ENCODE measurements at regions not wholly inside any gene's neighbourhood (a gene's known extent, or its start where the extent isn't known, plus 50 kb on each side); places are given as distances from the start of the nearest gene placed in this dataset.

DNA sequence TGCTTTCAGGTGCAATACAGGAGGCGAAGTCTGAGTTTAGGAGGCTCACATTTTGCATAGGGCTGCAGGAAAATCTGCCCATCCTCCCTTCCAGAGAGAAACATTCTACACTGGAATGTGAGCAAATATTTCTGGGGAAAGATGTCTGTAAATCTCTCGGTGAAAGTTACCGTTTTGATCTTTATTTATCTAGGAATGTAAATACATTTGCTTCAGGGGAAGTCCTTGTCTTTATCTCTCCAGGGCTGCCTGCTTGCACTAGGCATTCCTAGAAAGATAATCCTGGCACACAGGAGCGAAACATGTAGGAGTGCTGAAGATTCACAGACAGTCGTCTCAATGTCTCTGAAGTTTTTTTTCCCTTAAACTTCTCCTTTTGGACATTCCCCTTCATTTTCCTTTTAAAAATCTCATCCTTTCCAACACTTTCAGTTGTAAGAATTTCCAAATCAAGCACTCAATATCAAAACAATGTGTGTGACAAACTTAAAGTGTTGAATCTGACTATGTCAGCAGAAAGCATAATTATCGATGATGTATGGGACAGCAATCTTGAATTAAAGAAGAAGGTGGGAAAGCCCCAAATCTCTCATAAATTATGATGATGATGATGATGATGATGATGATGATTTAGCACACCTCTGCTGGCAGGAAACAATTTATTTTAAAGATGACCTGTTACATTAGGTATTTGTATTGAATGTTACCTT, 113.4 kb upstream of the RESF1 start:
- TF ChIP-seq, protein P1, sequence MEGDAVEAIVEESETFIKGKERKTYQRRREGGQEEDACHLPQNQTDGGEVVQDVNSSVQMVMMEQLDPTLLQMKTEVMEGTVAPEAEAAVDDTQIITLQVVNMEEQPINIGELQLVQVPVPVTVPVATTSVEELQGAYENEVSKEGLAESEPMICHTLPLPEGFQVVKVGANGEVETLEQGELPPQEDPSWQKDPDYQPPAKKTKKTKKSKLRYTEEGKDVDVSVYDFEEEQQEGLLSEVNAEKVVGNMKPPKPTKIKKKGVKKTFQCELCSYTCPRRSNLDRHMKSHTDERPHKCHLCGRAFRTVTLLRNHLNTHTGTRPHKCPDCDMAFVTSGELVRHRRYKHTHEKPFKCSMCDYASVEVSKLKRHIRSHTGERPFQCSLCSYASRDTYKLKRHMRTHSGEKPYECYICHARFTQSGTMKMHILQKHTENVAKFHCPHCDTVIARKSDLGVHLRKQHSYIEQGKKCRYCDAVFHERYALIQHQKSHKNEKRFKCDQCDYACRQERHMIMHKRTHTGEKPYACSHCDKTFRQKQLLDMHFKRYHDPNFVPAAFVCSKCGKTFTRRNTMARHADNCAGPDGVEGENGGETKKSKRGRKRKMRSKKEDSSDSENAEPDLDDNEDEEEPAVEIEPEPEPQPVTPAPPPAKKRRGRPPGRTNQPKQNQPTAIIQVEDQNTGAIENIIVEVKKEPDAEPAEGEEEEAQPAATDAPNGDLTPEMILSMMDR (IDR thresholded peaks at IDR 0.05), result no peak

DNA sequence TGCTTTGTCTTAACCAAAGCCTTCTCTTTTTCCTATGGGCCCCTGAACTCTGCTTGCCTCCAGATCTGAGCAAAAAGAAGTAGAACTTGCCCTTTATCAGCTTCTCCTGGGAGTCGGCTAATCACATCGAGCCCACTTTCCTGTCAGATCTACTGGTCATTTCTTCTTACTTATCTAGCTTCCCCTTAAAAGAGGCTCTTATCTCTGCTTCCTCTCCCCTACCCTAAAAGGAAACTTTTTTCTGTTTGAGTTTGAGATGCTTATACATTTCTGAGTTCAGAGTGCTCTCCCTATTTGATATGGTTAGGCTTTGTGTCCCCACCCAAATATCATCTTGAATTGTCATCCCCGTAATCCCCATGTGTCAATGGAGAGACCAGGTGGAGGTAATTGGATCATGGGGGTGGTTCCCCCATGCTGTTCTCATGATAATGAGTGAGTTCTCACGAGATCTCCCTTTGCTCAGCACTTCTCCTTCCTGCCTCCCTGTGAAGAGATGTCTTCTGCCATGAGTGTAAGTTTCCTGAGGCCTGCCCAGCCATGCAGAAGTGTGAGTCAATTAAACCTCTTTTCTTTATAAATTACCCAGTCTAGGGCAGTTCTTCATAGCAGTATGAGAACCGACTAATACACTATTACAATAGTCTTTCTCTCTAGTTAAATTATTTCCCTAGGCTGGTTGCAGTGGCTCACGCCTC, 114.7 kb upstream of the AMN1 start:
- intact Hi-C loops (cut with DNase I; ENCODE audit: low total_unique reads), result no loop called here
- no peak overlapping the region for H3K27ac ChIP-seq
- no peak overlapping the region for H3K4me3 ChIP-seq
- H3K36me3 ChIP-seq, result no peaks in the 10 kb centered on the region
- TF ChIP-seq, protein P1 (IDR thresholded peaks at IDR 0.05), result no peak
- H3K9me3 ChIP-seq, result peaks cover 0 to 2% (median 0%) of the 10 kb centered on the region in 3 donors
- H3K4me1 ChIP-seq, result no peaks in the 10 kb centered on the region
- H3K27me3 ChIP-seq, result no peaks in the 10 kb centered on the region
- no peak for DNase-seq

More for the DNA sequence above, 113.4 kb upstream of the RESF1 start:
- intact Hi-C loops (cut with DNase I; ENCODE audit: low total_unique reads), result no loop called here
- Histone ChIP-seq H3K4me3 (no peak overlapping the region), H3K36me3 (no peaks in the 10 kb centered on the region), H3K27me3 (no peaks in the 10 kb centered on the region), H3K4me1 (no peaks in the 10 kb centered on the region), H3K9me3 (peaks cover 0 to 13% (median 0%) of the 10 kb centered on the region in 3 donors), H3K27ac (no peak overlapping the region)
- no peak for DNase-seq

DNA sequence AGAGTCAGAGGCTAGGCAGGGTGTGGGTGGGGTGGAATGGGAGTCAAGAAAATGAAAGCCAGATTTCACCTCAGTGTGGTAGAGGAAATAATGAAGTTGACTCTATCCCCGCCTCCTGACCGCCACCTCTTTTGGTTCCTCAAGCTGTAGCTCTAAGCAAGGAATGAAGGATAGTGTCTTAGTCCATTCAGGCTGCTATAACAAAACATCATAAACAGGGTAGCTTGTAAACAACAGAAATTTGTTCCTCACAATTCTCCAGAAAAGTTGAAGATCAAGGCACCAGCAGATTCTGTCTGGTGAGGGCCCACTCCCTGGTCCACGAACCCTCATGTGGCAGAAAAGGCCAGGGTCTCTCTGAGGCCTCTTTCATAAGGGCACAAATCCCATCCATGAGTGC, 109.1 kb upstream of the AMN1 start:
- intact Hi-C loops (cut with DNase I; ENCODE audit: low total_unique reads), result no loop called here
- Histone ChIP-seq H3K27ac (no peak overlapping the region), H3K36me3 (no peaks in the 10 kb centered on the region), H3K4me3 (no peak overlapping the region), H3K9me3 (peaks cover 0 to 5% (median 0%) of the 10 kb centered on the region in 3 donors), H3K4me1 (no peaks in the 10 kb centered on the region), H3K27me3 (no peaks in the 10 kb centered on the region)
- TF ChIP-seq, protein P1 (IDR thresholded peaks at IDR 0.05), result no peak
- no peak for DNase-seq

DNA sequence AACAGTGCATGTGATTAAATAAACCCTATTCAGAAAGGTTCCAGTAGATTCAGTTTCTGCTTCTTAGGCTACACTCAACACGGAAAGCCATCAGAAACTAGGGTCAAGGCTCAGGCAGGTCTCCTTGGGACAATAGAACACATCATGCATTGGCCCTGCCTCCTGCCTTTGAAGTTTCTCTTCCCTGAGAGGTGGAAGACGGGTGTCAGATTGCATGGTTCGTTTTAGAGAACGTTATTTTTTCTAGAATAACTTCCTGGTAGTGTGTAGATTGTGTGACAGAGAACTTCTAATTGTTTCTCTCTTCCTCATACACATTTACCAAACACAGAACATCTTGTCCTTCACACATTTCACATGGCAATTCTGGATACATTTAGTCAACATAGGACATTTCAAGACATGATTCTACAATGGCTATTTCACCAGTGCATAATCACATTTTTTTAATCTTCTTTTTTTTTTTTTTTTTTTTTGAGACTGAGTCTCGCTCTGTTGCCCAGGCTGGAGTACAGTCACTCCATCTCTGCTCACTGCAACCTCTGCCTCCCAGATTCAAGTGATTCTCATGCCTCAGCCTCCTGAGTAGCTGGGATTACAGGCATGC, 106.6 kb upstream of the AMN1 start:
- intact Hi-C loops (cut with DNase I; ENCODE audit: low total_unique reads), result no loop called here
- H3K9me3 ChIP-seq, result peaks cover 0 to 7% (median 5%) of the 10 kb centered on the region in 3 donors
- H3K27ac ChIP-seq, result no peak overlapping the region

DNA sequence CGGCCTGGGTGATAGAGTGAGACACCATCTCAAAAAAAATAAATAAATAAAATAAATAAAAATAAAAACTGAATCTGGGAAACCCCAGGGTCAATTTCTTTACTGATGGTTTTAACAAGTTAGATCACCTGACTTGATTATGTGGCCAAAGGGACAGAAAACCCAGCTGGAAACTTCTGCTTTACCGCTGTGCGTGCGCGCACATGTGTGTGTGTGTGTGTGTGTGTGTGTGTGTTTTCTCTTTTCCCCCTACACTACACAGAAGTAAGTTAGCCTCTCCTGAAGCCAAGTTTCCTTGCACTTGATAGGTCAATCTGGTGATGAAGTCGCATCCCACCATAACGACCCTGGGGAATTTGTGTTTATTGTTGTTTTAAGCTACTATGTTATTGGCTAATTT, 105.3 kb upstream of the AMN1 start:
- Histone ChIP-seq H3K9me3 (peaks cover 0 to 7% (median 5%) of the 10 kb centered on the region in 3 donors), H3K4me3 (no peak overlapping the region), H3K4me1 (no peaks in the 10 kb centered on the region), H3K27ac (no peak overlapping the region), H3K27me3 (no peaks in the 10 kb centered on the region), H3K36me3 (no peaks in the 10 kb centered on the region)
- no peak for DNase-seq
- intact Hi-C loops (cut with DNase I; ENCODE audit: low total_unique reads), result no loop called here
- TF ChIP-seq, protein P1 (IDR thresholded peaks at IDR 0.05), result no peak

More for the DNA sequence above, 106.6 kb upstream of the AMN1 start:
- H3K4me1 ChIP-seq, result no peaks in the 10 kb centered on the region
- H3K27me3 ChIP-seq, result no peaks in the 10 kb centered on the region
- no peak overlapping the region for H3K4me3 ChIP-seq
- DNase-seq, result no peak
- TF ChIP-seq, protein P1 (IDR thresholded peaks at IDR 0.05), result no peak
- H3K36me3 ChIP-seq, result no peaks in the 10 kb centered on the region
